ENCODE measurements at regions not wholly inside any gene's neighbourhood (a gene's known extent, or its start where the extent isn't known, plus 50 kb on each side); places are given as distances from the start of the nearest gene placed in this dataset.

- TF ChIP-seq MAX (IDR thresholded peaks at IDR 0.05), result no peak
- TF ChIP-seq ZFP37 (CRISPR knock-in tag; IDR thresholded peaks at IDR 0.05; ENCODE audit: borderline replicate concordance), result no peak
Observed at GRCh38 chr18:78101091-78101490, 851.4 kb downstream of the GALR1 start.

Data from HepG2 (cell line).